K562 (cell line): ENCODE measurements at regions not wholly inside any gene's neighbourhood (a gene's known extent, or its start where the extent isn't known, plus 50 kb on each side); places are given as distances from the start of the nearest gene placed in this dataset.
"Not testable (repeated sequence)": the region's sequence is repeated elsewhere in the genome, so short reads cannot be mapped to it uniquely, and the experiment has no call there.

Experiments
- BRD9 ChIP-seq: fragments of 450-650 bp; IDR thresholded peaks from 2 replicates; pipeline ENCODE4 v1.6.1; 2018; ENCODE audit warnings: low read depth; ENCODE audit not compliant: partially characterized antibody
- EGR1 ChIP-seq: fragments of 450-650 bp; conservative IDR thresholded peaks from 2 replicates; pipeline ENCODE4 v1.6.1; 2017; ENCODE audit warnings: mild to moderate bottlenecking
- GTF2F1 ChIP-seq: IDR thresholded peaks from 2 replicates; pipeline ENCODE4 v1.6.1; 2011; ENCODE audit warnings: low read depth, low read length, improper control_type of control experiment
- JUND ChIP-seq, 2 experiments: IDR thresholded peaks; 2 replicates in 1 of 2; 3 replicates in 1 of 2; pipeline ENCODE4 v1.6.1; 2011; ENCODE audit warnings: borderline replicate concordance in 2 of 2, low read depth in 2 of 2, low read length in 2 of 2, improper control_type of control experiment in 1 of 2, missing biosample characterization in 1 of 2, missing genetic modification characterization in 1 of 2, missing genetic modification reagents in 1 of 2
- POLR2B ChIP-seq: fragments of 450-650 bp; IDR thresholded peaks from 2 replicates; pipeline ENCODE4 v1.6.1; 2018; ENCODE audit warnings: low read depth; ENCODE audit not compliant: partially characterized antibody
- TEAD2 ChIP-seq: fragments of 450-650 bp; IDR thresholded peaks from 2 replicates; pipeline ENCODE4 v1.6.1; 2016; ENCODE audit warnings: missing genetic modification characterization, control low read depth, missing compliant biosample characterization
- ZNF436 ChIP-seq: fragments of 250-450, 450-650 bp; sonication (Bioruptor Pico); formaldehyde crosslinking; IDR thresholded peaks from 2 replicates; pipeline ENCODE4 v1.7.0; 2020; ENCODE audit warnings: mild to moderate bottlenecking
- TF ChIP-seq, protein P1 (sequence below), 2 experiments: fragments of 450-650 bp in 1 of 2; sonication (generic) in 1 of 2; formaldehyde crosslinking in 1 of 2; IDR thresholded peaks in 1 of 2; conservative IDR thresholded peaks in 1 of 2; 2 replicates each; pipeline versions ENCODE4 v1.6.1 to v1.8.1; 2016 to 2023; ENCODE audit warnings: mild to moderate bottlenecking in 2 of 2, moderate library complexity in 2 of 2, inconsistent platforms in 1 of 2, missing genetic modification reagents in 1 of 2
- TF ChIP-seq, protein P2 (sequence below): fragments of 250-450 bp; sonication (Bioruptor Pico); IDR thresholded peaks from 2 replicates; pipeline ENCODE4 v1.4.0; 2020; ENCODE audit warnings: mild to moderate bottlenecking, moderate library complexity
- TF ChIP-seq, protein P3 (sequence below): sonication (generic); formaldehyde crosslinking; IDR thresholded peaks from 2 replicates; pipeline ENCODE4 v1.8.1; 2022; ENCODE audit warnings: missing genetic modification reagents

DNA sequence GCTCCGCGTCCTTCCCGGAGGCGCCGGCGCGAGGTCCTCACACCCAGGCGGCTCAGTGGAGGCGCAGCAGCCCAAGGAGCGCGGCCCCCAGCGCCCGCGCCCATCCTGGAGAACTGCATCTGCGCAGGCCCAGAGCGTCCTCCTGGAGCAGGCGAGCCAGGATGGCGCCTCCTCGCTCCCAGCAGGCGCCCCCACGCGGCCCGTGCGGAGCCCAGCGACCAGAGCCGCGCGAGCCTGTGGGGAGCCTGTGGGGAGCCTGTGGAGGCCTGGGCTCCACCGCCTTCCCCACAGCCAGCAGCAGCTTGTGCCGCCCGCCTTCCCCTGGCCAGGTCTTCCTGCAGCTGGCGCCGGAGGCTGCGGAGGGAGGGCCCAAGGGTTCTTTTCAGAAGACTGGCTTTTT lies 953.9 kb downstream of the TMEM121 start:
- not testable (repeated sequence) for TF ChIP-seq TEAD2 (tag); GTF2F1; EGR1; ZNF436 (CRISPR knock-in tag); JUND (IDR thresholded peaks at IDR 0.05; ENCODE audit: borderline replicate concordance, low read depth, low read length); JUND (tag; IDR thresholded peaks at IDR 0.05; ENCODE audit: borderline replicate concordance, low read depth, low read length); POLR2B; BRD9
- TF ChIP-seq, protein P1, sequence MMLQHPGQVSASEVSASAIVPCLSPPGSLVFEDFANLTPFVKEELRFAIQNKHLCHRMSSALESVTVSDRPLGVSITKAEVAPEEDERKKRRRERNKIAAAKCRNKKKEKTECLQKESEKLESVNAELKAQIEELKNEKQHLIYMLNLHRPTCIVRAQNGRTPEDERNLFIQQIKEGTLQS (IDR thresholded peaks at IDR 0.05) = not testable (repeated sequence)
- TF ChIP-seq, protein P1 (CRISPR knock-in tag; conservative IDR thresholded peaks at IDR 0.05) = not testable (repeated sequence)
- TF ChIP-seq, protein P2, sequence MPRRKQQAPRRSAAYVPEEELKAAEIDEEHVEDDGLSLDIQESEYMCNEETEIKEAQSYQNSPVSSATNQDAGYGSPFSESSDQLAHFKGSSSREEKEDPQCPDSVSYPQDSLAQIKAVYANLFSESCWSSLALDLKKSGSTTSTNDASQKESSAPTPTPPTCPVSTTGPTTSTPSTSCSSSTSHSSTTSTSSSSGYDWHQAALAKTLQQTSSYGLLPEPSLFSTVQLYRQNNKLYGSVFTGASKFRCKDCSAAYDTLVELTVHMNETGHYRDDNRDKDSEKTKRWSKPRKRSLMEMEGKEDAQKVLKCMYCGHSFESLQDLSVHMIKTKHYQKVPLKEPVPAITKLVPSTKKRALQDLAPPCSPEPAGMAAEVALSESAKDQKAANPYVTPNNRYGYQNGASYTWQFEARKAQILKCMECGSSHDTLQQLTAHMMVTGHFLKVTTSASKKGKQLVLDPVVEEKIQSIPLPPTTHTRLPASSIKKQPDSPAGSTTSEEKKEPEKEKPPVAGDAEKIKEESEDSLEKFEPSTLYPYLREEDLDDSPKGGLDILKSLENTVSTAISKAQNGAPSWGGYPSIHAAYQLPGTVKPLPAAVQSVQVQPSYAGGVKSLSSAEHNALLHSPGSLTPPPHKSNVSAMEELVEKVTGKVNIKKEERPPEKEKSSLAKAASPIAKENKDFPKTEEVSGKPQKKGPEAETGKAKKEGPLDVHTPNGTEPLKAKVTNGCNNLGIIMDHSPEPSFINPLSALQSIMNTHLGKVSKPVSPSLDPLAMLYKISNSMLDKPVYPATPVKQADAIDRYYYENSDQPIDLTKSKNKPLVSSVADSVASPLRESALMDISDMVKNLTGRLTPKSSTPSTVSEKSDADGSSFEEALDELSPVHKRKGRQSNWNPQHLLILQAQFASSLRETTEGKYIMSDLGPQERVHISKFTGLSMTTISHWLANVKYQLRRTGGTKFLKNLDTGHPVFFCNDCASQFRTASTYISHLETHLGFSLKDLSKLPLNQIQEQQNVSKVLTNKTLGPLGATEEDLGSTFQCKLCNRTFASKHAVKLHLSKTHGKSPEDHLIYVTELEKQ = not testable (repeated sequence)
- TF ChIP-seq, protein P3, sequence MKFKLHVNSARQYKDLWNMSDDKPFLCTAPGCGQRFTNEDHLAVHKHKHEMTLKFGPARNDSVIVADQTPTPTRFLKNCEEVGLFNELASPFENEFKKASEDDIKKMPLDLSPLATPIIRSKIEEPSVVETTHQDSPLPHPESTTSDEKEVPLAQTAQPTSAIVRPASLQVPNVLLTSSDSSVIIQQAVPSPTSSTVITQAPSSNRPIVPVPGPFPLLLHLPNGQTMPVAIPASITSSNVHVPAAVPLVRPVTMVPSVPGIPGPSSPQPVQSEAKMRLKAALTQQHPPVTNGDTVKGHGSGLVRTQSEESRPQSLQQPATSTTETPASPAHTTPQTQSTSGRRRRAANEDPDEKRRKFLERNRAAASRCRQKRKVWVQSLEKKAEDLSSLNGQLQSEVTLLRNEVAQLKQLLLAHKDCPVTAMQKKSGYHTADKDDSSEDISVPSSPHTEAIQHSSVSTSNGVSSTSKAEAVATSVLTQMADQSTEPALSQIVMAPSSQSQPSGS (CRISPR knock-in tag) = not testable (repeated sequence)
